GM12864 (cell line): ENCODE measurements at regions not wholly inside any gene's neighbourhood (a gene's known extent, or its start where the extent isn't known, plus 50 kb on each side); places are given as distances from the start of the nearest gene placed in this dataset.
A peak's percentile ranks its signal among the peaks of the same experiment; 100 is the strongest.

Experiments
- DNase-seq: peaks from one replicate; pipeline ENCODE4 v3.0.0-alpha.2; 2011; ENCODE audit warnings: low read depth
- H3K4me3 ChIP-seq: 2 replicates; pipeline ENCODE4 v1.5.1; 2011; ENCODE audit warnings: mild to moderate bottlenecking, low read depth, low read length, control low read depth
- CTCF ChIP-seq: IDR thresholded peaks from 2 replicates; pipeline ENCODE4 v1.5.1; 2011; ENCODE audit warnings: low read depth, mild to moderate bottlenecking, moderate library complexity, low read length, control low read depth, inconsistent platforms; ENCODE audit errors: missing control alignments

- TF ChIP-seq CTCF = no peak
- H3K4me3 ChIP-seq = no peak overlapping the region
Observed at GRCh38 chr2:42932271-42933151, 140.1 kb upstream of the HAAO start.

GRCh38 chr2:42931818-42932195 is 139.4 kb upstream of the HAAO start:
- DNase-seq = no peak
- no peak overlapping the region for H3K4me3 ChIP-seq
- no peak for TF ChIP-seq CTCF

More at GRCh38 chr2:42932271-42933151, 140.1 kb upstream of the HAAO start:
- no peak for DNase-seq

GRCh38 chr2:42931146-42931817 is 138.9 kb upstream of the HAAO start:
- peak; percentile 46 for TF ChIP-seq CTCF
- H3K4me3 ChIP-seq = no peak overlapping the region
- no peak for DNase-seq

GRCh38 chr2:42930025-42930581 is 137.7 kb upstream of the HAAO start:
- no peak for TF ChIP-seq CTCF
- DNase-seq = no peak
- H3K4me3 ChIP-seq = no peak overlapping the region

GRCh38 chr2:42929546-42930024 is 137.2 kb upstream of the HAAO start:
- DNase-seq = no peak
- H3K4me3 ChIP-seq = no peak overlapping the region
- no peak for TF ChIP-seq CTCF

- DNase-seq = no peak
- TF ChIP-seq CTCF = no peak
- no peak overlapping the region for H3K4me3 ChIP-seq
Observed at GRCh38 chr2:42928692-42929545, 136.5 kb upstream of the HAAO start.
